Bone marrow (tissue), 2 donors: ENCODE measurements at regions not wholly inside any gene's neighbourhood (a gene's known extent, or its start where the extent isn't known, plus 50 kb on each side); places are given as distances from the start of the nearest gene placed in this dataset.

Source experiments
- DNase-seq, 2 donors: peaks; one replicate each; lab custom pipeline; 2025; lab: John Stamatoyannopoulos, UW

DNA sequence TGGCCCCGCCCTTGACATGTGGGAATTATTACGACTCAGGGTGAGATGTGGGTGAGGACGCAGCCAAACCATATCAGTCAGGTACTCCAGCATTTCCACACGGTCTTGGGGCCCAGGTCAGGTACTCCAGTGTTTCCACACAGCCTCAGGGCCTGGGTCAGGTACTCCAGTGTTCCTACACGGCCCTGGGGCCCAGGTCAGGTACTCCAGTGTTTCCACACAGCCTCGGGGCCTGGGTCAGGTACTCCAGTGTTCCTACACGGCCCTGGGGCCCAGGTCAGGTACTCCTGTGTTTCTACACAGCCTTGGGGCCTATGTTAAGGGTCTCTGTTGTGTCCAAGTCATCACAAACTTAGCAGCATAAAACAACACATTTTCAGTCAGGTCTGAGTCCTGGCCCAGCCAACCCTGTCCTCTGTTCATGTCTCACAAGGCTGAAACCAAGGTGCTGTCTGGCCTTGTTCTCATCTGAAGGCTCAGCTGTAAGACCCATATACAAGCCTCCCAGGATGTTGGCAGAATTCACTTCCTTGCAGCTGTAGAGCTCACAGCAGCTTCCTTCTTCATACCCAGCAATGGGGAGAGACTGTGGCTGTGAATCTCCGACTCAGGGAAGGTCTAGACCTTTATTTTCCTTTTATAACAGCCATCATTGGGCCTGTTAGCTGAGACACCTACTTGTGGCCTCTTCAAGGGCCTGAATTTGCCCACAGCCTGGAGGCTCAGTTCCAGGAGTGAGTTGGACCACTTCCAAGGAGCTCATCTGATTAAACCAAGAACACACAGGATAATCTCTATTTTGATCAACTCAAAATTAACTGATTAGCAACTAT lies 107.6 kb upstream of the SFSWAP start:
- DNase-seq: no peak

DNA sequence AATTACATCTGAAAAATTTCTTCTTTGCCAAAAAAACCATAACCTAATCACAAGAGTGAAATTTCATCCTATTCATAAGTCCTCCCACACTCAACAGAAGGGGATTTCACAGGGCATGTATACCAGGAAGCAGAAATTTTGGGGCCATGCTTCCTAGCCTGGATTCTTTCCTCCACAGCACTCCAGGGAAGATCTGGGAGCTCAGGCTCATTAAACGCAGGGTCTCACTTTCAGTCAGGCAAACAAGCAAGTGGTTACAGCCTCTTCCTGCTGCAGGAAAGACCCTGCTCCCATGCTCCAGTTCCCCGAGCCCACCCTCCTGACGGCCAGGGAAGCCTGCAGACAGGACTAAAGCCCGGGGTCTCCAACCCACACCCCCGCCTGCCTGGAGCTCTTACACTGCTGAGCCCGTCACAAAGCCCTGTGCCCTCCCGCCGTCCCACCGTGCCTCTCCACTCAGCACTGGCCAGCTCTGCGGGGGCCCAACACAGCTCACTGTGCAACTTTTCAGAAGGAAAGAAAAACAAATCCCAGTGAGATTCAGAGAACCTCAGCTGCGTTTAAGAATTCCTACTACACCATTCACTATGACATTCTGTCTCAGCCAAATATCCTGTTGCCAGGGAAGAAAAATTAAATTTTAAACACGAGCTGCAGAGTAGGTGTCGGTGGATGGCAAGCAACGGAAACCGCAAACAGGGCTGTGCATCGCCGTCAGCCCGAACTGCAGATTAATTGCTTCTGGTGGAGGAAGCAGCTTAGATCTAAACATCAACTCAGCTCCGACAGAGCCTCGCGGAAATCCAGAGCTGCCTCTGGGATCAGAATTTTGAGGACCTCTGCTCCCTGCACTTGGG lies 106.7 kb upstream of the SFSWAP start:
- peak in 1 of 2 donors; percentile 46 for DNase-seq

- DNase-seq: no peak
Measured at GRCh38 chr12:131604859-131605258, 106.0 kb upstream of the SFSWAP start.

DNA sequence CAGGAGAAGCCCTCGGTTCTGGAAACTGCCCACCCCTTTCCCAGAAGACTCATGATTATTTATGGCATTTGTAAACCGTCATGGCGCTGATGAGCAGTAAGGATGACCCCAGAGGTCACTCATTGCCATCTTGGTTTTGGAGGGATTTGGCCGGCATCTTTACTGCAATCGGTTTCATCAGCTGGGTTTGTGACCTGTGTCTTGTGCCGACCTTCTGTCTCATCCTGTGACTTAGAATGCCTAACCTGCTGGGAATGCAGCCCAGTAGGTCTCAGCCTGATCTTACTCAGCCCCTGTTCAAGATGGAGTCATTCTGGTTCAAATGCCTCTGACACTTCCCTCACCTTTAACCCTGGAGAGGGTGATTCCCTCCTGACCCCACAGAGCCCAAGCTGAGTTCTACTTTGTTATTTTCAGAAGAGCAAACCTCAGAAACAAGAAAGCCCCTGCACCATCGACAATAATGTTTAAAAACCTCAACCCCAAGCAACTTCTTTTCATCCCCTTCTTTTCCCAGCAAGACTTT lies 105.5 kb upstream of the SFSWAP start:
- DNase-seq: no peak

DNA sequence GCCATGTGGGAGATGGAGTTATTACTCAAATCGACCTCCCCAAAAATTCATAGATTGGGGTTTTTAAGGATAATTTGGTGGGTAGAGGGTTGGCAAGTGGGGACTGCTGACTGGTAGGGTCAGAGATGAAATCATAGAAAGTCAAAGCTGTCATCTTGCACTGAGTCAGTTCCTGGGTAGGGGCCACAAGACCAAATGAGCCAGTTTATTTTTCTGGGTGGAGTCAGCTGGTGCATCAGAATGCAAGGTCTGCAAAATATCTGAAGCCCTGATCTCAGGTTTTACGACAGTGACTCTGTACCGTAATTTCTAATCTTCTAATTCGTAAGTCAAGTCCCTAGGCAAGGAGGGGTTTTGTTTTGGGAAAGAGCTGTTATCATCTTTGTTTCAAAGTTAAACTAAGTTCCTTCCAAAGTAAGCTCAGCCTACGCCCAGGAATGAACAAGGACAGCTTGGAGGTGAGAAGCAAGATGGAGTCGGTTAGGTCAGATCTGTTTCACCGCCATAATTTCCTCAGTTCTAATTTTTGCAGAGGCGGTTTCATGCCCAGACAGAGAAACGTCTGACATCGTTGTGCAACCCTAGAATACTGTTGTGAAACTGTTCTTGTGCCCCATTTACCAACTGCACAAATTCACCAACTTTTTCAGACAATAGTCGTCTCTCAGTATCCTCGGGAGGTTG lies 104.5 kb upstream of the SFSWAP start:
- no peak for DNase-seq

DNA sequence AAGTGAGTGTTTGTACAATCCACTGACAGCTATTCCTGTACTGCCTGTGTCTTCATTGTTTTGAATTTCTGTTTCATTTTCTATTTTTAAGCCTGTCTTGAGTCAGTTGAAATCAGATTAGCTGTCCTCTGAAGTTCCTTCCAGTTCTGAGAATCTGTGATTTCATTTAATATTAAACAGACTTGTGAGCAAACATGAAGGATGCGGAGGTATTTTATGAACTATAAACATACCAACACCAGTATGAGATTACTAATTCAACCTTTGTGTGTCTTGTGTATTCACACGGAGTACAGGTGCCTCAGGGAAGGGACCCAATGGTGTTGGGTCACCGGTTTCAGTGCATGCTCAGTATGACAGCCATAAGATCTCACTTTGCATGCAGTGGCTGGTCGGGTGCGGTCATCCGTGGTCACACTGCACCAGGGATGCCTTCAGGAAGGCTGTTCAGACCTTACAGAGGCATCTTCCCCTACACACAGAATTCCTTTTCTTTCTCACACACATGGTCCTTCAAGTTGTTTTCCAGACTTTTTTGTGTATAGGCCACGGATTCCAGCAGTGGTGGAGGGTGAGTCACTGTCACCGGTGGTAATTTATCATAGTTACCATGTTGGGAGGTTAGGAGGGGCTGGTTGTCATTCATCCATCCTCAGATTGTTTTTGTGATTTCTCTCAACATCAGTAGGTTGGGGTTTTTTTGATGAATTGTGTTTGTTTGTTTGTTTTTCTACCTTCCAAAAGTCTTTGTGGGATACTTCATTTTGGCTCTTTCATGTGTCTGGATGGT lies 103.0 kb upstream of the SFSWAP start:
- no peak for DNase-seq

DNA sequence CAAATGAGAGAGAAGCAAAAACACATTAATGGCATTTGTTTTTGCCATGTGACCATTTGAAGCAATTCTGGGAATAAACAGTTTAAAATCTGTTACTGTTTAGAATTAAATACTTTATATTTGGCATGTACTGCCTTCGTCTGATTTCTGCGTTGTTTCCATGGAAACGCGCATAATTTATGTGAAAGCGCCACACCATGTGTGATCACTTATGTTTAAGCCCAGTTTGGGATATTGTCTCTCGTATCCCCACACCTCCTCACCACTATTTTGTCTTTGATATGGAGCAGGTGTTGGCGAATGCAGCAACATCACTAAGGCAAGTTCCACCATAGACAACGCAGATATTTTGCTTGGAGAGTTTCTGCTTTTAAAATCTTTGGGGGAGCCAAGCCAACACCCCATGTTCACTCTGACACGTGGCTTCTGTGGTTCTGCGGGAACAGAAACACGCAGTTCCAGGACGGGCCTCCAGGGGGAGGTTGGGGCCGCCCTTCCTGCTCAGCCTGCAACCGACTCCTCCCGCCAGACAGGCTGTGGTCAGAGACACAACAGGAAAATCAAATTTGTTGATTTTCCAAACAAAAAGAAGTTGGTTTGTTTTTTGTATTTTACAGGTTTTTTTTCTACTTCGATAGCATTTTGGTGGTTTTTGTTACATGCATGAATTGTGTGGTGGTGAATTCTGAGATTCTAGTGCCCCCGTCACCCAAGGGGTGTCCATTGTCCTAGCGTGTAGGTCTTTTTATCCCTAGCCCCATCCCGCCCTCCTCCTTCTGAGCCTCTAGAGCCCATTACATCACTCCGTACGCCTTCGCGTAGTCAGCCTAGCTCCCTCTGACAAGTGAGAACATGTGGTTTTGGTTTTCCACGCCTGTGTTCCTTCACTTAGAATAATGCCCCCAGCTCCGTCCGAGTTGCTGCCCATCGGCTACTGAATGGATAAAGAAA lies 101.9 kb upstream of the SFSWAP start:
- peak in 1 of 2 donors; percentile 29 for DNase-seq

- DNase-seq: no peak
Measured at GRCh38 chr12:131609762-131610161, 101.1 kb upstream of the SFSWAP start.

GRCh38 chr12:131610181-131610580 lies 100.7 kb upstream of the SFSWAP start:
- DNase-seq: no peak

DNA sequence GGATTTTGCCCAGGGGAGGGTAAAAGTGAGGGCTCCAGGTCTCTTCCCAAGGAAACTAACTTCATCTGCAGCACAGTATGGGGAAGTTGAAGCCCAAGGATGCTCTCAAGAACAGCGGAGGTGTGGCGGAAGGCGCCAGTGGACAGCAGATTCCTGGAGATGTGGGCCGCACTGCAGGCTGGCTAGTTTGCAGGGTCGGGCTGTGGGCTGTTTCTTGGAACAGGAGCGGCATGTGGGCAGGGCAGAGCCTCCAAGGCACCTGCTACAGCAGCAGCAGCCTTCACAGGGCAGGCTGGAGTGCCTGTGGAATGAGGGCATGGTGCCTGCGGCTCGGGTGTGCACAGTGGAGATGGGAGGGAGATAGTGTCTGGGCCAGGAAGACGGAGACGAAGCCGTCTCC lies 100.0 kb upstream of the SFSWAP start:
- DNase-seq: no peak

DNA sequence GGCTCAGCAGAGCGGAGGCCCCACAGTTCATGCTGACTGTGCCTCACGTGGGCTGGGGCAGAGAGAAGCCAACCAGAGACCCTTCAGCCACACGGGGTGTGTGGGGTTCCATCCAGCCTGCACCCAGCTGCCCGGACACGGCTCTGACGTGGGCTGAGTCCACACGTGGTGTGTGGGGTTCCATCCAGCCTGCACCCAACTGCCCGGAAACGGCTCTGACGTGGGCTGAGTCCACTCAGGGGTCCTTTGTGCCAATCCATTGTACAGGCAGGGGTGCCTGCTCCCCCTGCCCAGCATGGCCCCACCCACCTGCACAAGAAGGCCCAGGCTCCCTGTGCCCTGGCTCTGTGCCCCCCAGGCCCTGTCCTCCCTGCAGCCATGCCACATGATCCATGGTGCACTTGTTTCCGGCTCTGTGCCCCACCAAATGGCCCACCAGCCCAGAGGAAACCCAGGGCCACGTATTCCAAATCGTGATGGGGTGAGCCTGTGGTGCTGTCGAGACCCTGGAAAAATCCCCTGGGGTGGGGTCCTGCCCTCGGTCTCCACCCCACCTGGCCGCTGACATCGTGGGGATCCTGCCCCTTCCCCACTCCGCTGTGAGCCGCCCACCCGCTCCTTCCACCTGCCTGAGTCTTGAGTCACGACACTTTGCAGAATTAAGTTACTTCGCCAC lies 99.3 kb upstream of the SFSWAP start:
- no peak for DNase-seq

GRCh38 chr12:131612092-131612755 lies 98.7 kb upstream of the SFSWAP start:
- no peak for DNase-seq

DNA sequence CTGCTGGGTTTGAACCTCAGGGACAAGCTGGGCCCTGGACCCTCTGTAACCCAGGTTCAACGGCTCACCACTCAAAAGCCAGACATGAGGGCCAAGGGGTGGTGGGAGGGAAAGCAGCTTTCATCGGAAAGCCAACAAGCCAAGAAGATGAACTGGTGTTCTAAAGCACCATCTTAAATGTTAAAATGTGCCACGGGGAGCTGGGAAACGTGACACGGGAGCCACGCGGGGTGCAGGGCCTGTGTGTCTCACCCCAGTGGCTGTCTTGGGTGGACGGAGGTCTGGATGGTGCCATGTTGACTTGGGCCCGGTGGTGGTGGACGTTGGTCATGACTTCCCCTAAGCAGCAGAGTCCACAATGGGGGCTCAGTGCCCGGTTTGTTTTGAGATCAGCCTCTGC lies 97.7 kb upstream of the SFSWAP start:
- DNase-seq: no peak

DNA sequence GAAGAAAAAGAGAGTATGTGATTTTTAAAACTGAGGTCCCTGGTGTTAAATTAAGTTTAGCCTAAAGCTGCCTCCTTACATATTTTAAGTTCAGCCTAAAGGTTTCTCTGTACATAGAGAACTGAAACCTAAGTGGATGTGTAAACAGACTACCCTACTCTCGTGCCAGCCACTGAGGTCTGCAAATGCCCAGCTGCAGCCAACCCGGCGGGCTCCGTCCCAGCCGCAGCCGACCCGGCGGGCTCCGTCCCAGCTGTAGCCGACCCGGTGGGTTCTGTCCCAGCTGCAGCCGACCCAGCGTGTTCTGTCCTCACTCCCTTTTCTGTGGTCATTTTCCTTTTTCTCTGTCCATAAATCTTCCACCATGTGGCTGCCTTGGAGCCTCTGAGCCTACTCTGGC lies 97.2 kb upstream of the SFSWAP start:
- no peak for DNase-seq

GRCh38 chr12:131615326-131616042 lies 95.4 kb upstream of the SFSWAP start:
- no peak for DNase-seq

GRCh38 chr12:131616043-131616700 lies 94.7 kb upstream of the SFSWAP start:
- DNase-seq: no peak

DNA sequence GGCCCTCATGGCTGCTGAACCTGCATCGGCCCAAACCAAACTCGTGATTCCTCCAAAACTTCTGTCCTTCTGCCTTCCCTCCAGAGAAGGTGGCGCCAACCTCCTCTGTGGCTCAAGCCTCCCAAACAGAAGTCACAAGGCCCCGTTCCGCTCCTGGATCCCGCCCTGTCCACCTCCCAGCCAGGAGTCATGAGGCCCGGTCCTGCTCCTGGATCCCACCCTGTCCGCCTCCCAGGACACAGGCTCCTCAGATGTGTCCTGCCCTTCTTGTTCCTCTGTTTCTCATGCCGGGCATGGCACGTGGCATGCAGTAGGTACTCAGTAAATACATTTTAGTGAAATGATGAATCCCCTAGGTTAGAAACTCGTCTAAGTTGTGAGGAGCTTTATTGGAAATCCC lies 94.2 kb upstream of the SFSWAP start:
- DNase-seq: no peak

GRCh38 chr12:131617179-131617578 lies 93.7 kb upstream of the SFSWAP start:
- no peak for DNase-seq
